Right lobe of liver (tissue), 4 donors: ENCODE measurements at regions not wholly inside any gene's neighbourhood (a gene's known extent, or its start where the extent isn't known, plus 50 kb on each side); places are given as distances from the start of the nearest gene placed in this dataset.

ENCODE experiments used
- CTCF ChIP-seq, 4 donors: fragments of 200-600 bp in 3 of 4; fragments of 450-650 bp in 1 of 4; IDR thresholded peaks; one replicate each; pipeline versions ENCODE4 v1.5.1 to v1.8.0; 2016 to 2022; ENCODE audit warnings: antibody characterized with exemption in 4 of 4, mild to moderate bottlenecking in 2 of 4
- POLR2A ChIP-seq: fragments of 450-650 bp; IDR thresholded peaks from one replicate; pipeline ENCODE4 v1.6.1; 2017; ENCODE audit warnings: antibody characterized with exemption, mild to moderate bottlenecking
- donor health status: DM: no; HTN: no; CAD: no.
- donor health status: DM: no; HTN: no; CAD: no.
- donor health status: DM: no; HTN: yes; CAD: no.

- TF ChIP-seq CTCF (IDR thresholded peaks at IDR 0.05) (no peak), POLR2A (no peak)
Measured at GRCh38 chr5:86797677-86798076, 179.9 kb downstream of the COX7C start.
